ENCODE measurements at regions not wholly inside any gene's neighbourhood (a gene's known extent, or its start where the extent isn't known, plus 50 kb on each side); places are given as distances from the start of the nearest gene placed in this dataset.

DNA sequence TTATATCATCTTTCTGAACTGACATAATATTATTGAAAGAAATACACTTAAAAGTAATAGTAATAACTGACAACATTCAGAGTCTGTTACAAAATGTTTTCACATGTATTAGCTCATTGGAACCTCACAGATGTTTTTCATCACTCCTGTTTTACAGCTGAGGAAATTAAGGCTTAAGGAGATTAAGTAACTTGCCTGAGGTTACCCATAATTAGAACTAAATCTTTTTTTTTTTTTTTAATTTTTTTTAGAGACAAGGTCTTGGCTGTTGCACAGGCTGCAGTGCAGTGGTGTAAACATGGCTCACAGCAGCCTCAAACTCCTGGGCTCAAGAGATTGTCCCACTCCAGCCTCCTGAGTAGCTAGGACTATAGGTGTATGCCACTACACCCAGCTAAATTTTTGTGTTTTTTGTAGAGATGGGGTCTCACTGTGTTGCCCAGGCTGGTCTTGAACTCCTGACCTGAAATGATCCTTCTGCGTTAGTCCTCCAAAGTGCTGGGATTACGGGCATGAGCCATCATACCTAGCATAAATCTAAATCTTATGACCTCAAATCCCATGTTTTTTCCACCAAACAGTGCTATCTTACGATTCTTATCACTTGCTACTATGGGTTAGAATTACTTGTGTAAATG is 64.7 kb upstream of the MACF1 start:
- H3K4me3 Mint-ChIP-seq, result no peak overlapping the region
- no peaks in the 10 kb centered on the region for H3K9me3 Mint-ChIP-seq
- no peak overlapping the region for H3K27ac Mint-ChIP-seq
- DNase-seq, result no peak
- H3K27me3 Mint-ChIP-seq, result peaks cover 1% of the 10 kb centered on the region
- intact Hi-C loops (cut with micrococcal nuclease), result no loop called here
- peaks cover under 1% of the 10 kb centered on the region for H3K4me1 Mint-ChIP-seq
- H3K36me3 Mint-ChIP-seq (ENCODE audit: low read depth), result no peaks in the 10 kb centered on the region

DNA sequence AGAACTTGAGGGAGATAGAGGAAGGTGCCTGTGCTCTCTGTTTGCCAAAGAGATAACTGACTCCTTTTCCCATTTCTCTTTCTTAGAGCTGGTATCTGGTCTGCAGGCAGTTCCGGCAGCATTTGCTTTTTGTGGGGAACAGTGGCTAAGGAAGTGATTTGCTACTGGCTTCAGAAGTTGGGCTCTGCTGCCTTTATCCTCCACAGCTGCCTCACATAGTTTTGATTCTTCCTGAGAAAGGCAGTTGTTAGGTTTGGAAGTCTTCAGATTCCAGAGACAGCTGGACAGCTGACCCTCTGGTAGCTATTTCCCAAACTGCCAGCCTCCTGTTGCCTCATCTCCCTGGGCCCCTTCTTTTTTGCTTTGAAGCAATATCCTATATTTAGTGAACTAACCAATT is 62.6 kb upstream of the MACF1 start:
- Mint-ChIP-seq H3K36me3 (ENCODE audit: low read depth) (no peaks in the 10 kb centered on the region), H3K27me3 (peaks cover 9% of the 10 kb centered on the region), H3K27ac (no peak overlapping the region), H3K9me3 (no peaks in the 10 kb centered on the region), H3K4me3 (no peak overlapping the region), H3K4me1 (no peaks in the 10 kb centered on the region)
- DNase-seq, result no peak
- intact Hi-C loops (cut with micrococcal nuclease), result no loop called here

DNA sequence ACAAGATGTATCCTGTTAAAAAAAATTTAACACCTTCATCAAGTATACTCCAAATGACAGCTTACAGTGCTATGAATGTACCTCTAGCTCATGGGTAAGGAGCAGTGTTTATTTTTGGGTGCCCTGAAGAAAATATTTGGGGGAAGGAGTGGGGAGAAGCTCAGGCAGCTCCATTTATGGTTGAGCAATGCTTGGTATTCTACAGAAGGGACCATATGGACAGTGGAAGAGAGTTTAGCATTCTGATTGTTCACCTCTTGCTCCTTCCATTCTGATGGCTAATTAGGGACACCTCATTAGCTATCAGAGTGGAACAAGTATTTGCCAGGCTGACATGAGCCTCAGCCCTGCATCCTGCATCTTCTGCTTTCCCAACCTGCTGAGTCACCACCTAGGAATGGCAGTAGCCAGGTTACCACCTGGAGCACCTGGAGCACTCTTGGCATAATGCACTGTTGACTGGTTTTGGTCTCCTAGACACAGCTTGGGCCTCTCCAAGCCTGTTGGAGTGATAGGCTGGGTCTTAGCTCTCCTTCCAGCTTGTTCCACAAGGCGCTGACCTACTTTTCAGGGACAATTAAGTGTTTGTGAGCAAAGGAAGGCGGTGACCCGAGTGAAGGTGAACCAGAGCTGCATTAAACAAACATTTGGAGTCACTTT is 62.0 kb upstream of the MACF1 start:
- Mint-ChIP-seq H3K9me3 (no peaks in the 10 kb centered on the region), H3K4me1 (no peaks in the 10 kb centered on the region), H3K36me3 (ENCODE audit: low read depth) (no peaks in the 10 kb centered on the region), H3K27me3 (peaks cover 15% of the 10 kb centered on the region), H3K4me3 (no peak overlapping the region), H3K27ac (no peak overlapping the region)
- intact Hi-C loops (cut with micrococcal nuclease), result no loop called here
- DNase-seq, result no peak

DNA sequence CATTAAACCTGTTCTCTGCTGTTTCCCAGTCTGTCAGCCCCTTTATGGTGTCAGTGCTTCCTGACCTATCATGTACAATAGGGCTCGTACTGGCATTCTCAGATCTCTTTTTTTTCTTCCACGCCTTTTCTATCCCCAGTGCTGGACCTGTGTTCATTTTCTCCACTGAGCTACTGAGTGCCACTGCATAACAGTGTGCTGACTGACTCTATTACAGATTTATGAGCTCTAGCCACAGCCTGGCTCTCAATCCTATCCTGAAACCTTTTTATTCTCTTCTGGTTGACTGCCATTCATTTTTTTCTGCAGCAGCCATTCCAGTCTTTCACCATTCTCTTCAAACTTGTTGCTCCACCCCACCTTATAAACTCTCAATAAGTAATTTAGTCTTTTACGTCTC is 59.6 kb upstream of the MACF1 start:
- no peaks in the 10 kb centered on the region for H3K36me3 Mint-ChIP-seq (ENCODE audit: low read depth)
- H3K27me3 Mint-ChIP-seq, result peaks cover 27% of the 10 kb centered on the region
- DNase-seq, result no peak
- H3K4me1 Mint-ChIP-seq, result no peaks in the 10 kb centered on the region
- no peak overlapping the region for H3K27ac Mint-ChIP-seq
- intact Hi-C loops (cut with micrococcal nuclease), result no loop called here
- H3K9me3 Mint-ChIP-seq, result no peaks in the 10 kb centered on the region
- H3K4me3 Mint-ChIP-seq, result no peak overlapping the region

DNA sequence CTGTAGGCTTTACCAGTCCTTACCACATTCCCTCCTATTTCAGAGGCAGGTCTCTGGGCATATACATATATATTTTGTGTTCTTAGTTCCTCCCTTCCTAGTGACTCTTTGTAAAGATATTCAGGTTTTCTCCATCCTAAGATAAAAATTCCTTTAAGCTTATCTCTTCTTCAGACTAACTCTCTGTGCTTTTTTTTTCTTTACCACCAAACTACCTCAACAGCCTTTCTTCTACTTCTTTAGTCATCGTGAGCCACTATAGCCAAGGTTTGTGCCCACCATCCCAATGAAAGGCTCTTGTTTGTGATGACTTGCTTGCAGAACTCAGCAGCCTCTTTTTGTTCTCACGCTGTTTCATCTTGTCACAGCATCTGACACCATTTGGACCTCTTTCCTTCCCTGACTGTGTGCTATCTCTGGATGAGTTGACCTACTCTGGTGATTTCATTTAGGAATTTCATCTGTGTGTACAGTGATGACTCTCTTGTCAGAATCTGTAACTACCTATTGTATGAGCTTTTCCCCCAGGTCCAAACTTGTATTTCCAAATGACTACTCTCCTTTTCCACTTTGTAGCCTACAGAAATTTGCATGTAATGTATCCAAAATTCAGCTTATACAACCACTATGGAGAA is 59.0 kb upstream of the MACF1 start:
- no peaks in the 10 kb centered on the region for H3K4me1 Mint-ChIP-seq
- H3K4me3 Mint-ChIP-seq, result no peak overlapping the region
- no peak for DNase-seq
- peaks cover 27% of the 10 kb centered on the region for H3K27me3 Mint-ChIP-seq
- H3K27ac Mint-ChIP-seq, result no peak overlapping the region
- H3K36me3 Mint-ChIP-seq (ENCODE audit: low read depth), result no peaks in the 10 kb centered on the region
- H3K9me3 Mint-ChIP-seq, result no peaks in the 10 kb centered on the region
- intact Hi-C loops (cut with micrococcal nuclease), result no loop called here

DNA sequence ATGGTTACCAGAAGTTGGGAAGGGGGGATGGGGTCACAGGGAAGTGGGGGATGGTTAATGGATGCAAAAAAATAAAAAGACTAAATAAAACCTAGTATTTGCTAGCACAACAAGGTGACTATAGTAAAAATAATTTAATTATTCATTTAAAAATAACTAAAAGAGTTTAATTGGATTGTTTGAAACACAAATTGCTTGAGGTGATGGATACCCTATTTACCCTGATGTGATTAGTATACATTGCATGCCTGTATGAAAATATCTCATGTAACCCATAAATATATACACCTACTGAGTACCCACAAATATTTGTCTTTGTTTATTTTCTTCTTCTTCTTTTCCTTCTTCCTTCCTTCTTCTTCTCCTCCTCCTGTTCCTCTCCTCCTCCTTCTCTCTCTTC is 57.8 kb upstream of the MACF1 start:
- DNase-seq, result no peak
- Mint-ChIP-seq H3K27me3 (peaks cover 34% of the 10 kb centered on the region), H3K4me1 (no peaks in the 10 kb centered on the region), H3K27ac (no peak overlapping the region), H3K9me3 (no peaks in the 10 kb centered on the region), H3K4me3 (no peak overlapping the region), H3K36me3 (ENCODE audit: low read depth) (no peaks in the 10 kb centered on the region)
- intact Hi-C loops (cut with micrococcal nuclease), result no loop called here

DNA sequence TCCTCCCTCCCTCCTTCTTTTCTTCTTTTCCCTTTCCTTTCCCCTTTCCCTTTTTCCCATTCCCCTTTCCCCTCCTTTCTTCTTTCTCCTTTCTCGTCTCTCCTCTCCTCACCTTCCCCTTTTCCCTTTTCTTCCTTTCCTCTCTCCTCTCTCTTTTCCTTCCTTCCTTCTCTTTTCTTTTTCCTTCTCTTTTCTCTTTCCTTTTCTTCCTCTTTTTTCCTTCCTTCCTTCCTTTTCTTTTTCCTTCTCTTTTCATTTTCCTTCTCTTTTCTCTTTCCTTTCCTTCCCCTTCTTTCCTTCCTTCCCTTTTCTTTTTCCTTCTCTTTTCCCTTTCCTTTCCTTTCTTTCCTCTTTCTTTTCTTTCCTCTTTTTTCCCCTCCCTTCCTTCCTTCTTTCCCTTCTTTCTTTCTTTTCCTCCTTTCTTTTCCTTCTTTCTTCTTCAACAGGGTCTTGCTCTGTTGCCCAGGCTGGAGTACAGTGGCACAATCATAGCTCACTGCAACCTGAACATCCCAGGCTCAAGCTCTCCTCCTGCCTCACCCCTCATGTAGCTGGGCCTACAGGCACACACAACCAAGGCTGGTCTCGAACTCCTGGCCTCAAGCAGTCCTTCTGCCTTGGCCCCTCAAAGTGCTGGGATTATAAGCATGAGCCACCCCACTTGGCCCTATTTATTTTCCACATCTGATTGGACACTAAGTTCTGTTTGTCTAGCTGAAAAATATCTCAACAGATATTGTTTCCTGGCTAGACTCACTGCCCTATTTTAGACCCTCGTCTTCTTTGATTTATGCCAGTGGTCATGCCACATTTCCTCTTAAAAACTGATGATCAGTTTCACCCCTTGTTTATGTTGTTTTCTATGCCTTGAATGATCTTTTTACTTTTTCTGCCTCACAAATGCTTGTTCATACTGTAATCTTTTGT is 57.1 kb upstream of the MACF1 start:
- H3K27me3 Mint-ChIP-seq, result peaks cover 34% of the 10 kb centered on the region
- H3K27ac Mint-ChIP-seq, result no peak overlapping the region
- H3K4me3 Mint-ChIP-seq, result no peak overlapping the region
- intact Hi-C loops (cut with micrococcal nuclease), result no loop called here
- DNase-seq, result no peak
- no peaks in the 10 kb centered on the region for H3K36me3 Mint-ChIP-seq (ENCODE audit: low read depth)
- no peaks in the 10 kb centered on the region for H3K9me3 Mint-ChIP-seq
- no peaks in the 10 kb centered on the region for H3K4me1 Mint-ChIP-seq

DNA sequence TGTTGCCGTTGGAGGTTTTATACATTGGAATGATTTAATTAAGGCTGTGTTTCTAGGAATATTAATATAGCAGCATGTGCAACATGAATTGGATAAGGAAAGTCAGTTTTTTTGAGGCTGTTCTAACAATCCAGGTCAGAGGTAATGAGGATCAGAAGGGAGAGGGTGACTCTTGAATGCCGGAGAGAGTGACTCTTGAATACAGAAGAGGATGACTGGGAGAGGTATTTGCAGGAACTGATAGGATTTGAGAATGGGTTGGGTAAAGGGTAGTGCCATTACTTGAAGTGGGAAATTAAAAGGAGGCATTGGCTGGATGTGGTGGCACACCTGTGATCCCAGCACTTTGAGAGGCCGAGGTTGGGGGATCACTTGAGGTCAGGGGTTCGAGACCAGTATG is 55.6 kb upstream of the MACF1 start:
- intact Hi-C loops (cut with micrococcal nuclease), result no loop called here
- H3K27me3 Mint-ChIP-seq, result peaks cover 34% of the 10 kb centered on the region
- H3K36me3 Mint-ChIP-seq (ENCODE audit: low read depth), result no peaks in the 10 kb centered on the region
- no peak for DNase-seq
- H3K4me1 Mint-ChIP-seq, result no peaks in the 10 kb centered on the region
- H3K9me3 Mint-ChIP-seq, result no peaks in the 10 kb centered on the region
- H3K27ac Mint-ChIP-seq, result no peak overlapping the region
- no peak overlapping the region for H3K4me3 Mint-ChIP-seq

DNA sequence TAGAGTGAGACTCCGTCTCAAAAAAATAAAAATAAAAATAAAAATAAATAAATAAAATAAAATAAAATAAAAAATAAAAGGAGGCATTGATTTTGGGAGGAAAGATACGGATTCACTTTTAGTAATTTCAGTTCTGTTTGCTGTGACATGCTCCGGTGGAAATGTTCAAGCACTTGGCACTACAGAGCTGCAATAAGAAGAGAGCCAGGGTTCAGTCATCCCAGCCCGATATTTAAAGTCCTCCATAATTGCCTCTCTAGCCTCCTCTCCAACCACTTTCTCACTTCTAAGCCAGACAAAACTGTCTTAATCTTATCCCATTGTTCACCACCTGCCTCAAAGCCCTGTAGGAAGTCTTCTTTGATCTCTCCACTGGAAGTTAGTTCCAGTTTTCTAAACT is 55.0 kb upstream of the MACF1 start:
- Mint-ChIP-seq H3K27ac (no peak overlapping the region), H3K9me3 (no peaks in the 10 kb centered on the region), H3K4me1 (no peaks in the 10 kb centered on the region), H3K27me3 (peaks cover 34% of the 10 kb centered on the region), H3K36me3 (ENCODE audit: low read depth) (no peaks in the 10 kb centered on the region), H3K4me3 (no peak overlapping the region)
- intact Hi-C loops (cut with micrococcal nuclease), result no loop called here
- DNase-seq, result no peak

DNA sequence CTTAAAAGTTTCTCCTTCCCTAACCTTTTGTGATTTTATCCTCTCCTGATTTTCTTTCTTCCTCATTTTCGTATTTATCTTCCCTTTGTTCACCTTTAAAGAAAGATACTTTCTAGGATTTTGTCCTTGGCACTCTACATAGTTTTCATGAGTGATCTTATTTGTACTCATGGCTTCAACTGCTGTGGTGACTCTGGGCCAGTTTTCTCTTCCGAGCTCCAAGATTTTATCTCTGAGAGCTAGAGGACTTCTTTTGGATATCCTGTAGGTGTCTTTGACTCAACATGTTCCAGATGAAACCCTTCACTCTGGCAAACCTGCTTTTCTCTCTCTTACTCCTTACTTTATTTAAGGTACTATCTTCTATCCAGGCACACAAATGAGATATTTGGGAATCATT is 53.7 kb upstream of the MACF1 start:
- no peak for DNase-seq
- Mint-ChIP-seq H3K27me3 (peaks cover 30% of the 10 kb centered on the region), H3K36me3 (ENCODE audit: low read depth) (no peaks in the 10 kb centered on the region), H3K4me1 (peaks cover 5% of the 10 kb centered on the region), H3K27ac (no peak overlapping the region), H3K9me3 (no peaks in the 10 kb centered on the region), H3K4me3 (no peak overlapping the region)
- intact Hi-C loops (cut with micrococcal nuclease), result no loop called here

DNA sequence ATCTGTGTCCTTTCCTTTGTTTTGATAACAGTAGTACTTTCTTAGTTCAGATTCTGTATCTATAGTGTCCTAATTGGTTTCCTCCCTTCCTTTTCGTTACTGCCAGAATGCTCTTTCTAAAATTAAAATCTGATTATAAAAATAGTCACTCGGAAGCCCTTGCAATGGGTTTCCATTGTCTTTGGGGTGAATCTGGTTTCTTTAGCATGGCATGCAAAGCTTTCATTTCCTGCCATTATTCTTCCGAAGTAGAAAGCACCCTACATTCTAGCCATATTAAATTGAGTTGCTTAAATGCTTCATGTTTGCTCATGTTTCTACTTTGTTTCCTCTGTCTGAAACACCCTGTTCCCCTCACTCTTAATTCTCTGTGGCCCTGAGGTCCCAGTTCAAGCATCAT is 53.2 kb upstream of the MACF1 start:
- intact Hi-C loops (cut with micrococcal nuclease), result no loop called here
- H3K4me1 Mint-ChIP-seq, result peaks cover 5% of the 10 kb centered on the region
- no peaks in the 10 kb centered on the region for H3K36me3 Mint-ChIP-seq (ENCODE audit: low read depth)
- no peak for DNase-seq
- peaks cover 30% of the 10 kb centered on the region for H3K27me3 Mint-ChIP-seq
- no peak overlapping the region for H3K27ac Mint-ChIP-seq
- no peaks in the 10 kb centered on the region for H3K9me3 Mint-ChIP-seq
- no peak overlapping the region for H3K4me3 Mint-ChIP-seq

DNA sequence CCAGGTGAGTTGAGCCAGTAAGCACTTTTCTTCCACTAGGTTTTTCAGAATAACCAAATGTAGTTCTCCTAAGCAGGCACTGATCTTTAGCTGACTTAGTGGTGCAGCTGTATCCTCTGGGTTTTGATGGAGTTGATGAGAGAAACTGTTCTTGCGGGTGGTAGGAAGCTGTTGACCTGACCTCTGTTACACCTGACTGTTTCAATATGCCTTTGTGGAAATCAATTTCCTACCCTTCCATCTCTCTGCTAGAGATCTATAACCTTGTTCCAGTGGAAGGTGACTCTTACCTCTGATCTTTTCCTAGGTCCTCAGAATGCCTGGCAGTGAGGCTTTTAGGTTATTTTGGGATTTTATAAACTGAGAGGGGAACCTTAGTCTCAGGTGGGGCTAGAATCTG is 51.6 kb upstream of the MACF1 start:
- Mint-ChIP-seq H3K9me3 (no peaks in the 10 kb centered on the region), H3K27ac (no peak overlapping the region), H3K27me3 (peaks cover 16% of the 10 kb centered on the region), H3K36me3 (ENCODE audit: low read depth) (no peaks in the 10 kb centered on the region), H3K4me1 (peaks cover 6% of the 10 kb centered on the region), H3K4me3 (no peak overlapping the region)
- no peak for DNase-seq
- intact Hi-C loops (cut with micrococcal nuclease), result no loop called here

DNA sequence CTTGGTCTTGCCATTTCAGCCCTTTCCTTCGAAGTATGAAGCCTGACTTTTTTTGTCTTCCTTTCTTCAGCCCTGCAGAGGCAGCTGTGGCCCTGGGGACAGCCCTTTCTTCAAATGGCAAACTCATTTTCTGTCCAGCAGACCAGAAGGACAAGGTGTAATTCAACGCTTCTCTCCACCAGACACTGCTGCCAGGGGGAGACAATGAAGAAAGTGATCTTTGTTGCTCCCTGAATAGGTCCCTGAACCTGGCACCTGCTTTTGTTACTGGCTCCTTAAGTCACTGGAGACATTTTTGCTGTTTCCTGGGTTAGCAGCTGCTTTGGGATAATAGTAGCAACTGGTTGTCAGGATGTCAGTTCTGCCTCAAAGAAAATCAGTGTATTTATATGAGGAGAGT is 50.8 kb upstream of the MACF1 start:
- H3K4me3 Mint-ChIP-seq, result no peak overlapping the region
- H3K27me3 Mint-ChIP-seq, result peaks cover 13% of the 10 kb centered on the region
- H3K27ac Mint-ChIP-seq, result no peak overlapping the region
- no peaks in the 10 kb centered on the region for H3K9me3 Mint-ChIP-seq
- intact Hi-C loops (cut with micrococcal nuclease), result no loop called here
- DNase-seq, result no peak
- peaks cover 6% of the 10 kb centered on the region for H3K4me1 Mint-ChIP-seq
- no peaks in the 10 kb centered on the region for H3K36me3 Mint-ChIP-seq (ENCODE audit: low read depth)
